Breast epithelium (tissue), 4 donors: ENCODE measurements at regions not wholly inside any gene's neighbourhood (a gene's known extent, or its start where the extent isn't known, plus 50 kb on each side); places are given as distances from the start of the nearest gene placed in this dataset.

ENCODE experiments used
- DNase-seq, 2 donors: peaks; one replicate each; pipeline ENCODE4 v3.0.0-alpha.2; 2019; ENCODE audit warnings: low spot score in 2 of 2
- H3K27ac ChIP-seq, 2 donors: fragments of 200-600 bp; sonication (generic) in 1 of 2; one replicate each; pipeline ENCODE4 v1.5.1; 2016 to 2019; ENCODE audit warnings: mild to moderate bottlenecking in 1 of 2
- H3K27me3 ChIP-seq, 2 donors: fragments of 200-600 bp; sonication (generic) in 1 of 2; one replicate each; pipeline versions ENCODE4 v1.5.1 to v1.6.0; 2017 to 2019; ENCODE audit warnings: control low read depth in 1 of 2, mild to moderate bottlenecking in 1 of 2
- H3K36me3 ChIP-seq: fragments of 200-600 bp; one replicate; pipeline ENCODE4 v1.5.1; 2019
- H3K4me1 ChIP-seq, 2 donors: fragments of 200-600 bp; sonication (generic); one replicate each; pipeline ENCODE4 v1.5.1; 2016 to 2019; ENCODE audit warnings: control low read depth in 1 of 2
- H3K4me3 ChIP-seq, 3 donors: fragments of 200-600 bp; sonication (generic); 1 replicate in 2 of 3; 2 replicates in 1 of 3; pipeline ENCODE4 v1.5.1; 2016 to 2019; ENCODE audit warnings: mild to moderate bottlenecking in 3 of 3, moderate library complexity in 2 of 3
- H3K9me3 ChIP-seq, 2 donors: fragments of 200-600 bp; sonication (generic) in 1 of 2; one replicate each; pipeline ENCODE4 v1.5.1; 2016 to 2019; ENCODE audit warnings: control low read depth in 1 of 2
- POLR2A ChIP-seq: fragments of 450-650 bp; IDR thresholded peaks from one replicate; pipeline ENCODE4 v1.6.1; 2016; ENCODE audit warnings: antibody characterized with exemption, mild to moderate bottlenecking, moderate library complexity
- POLR2AphosphoS5 ChIP-seq, 3 donors: sonication (generic); formaldehyde crosslinking; IDR thresholded peaks; one replicate each; pipeline ENCODE4 v1.6.1; 2017; ENCODE audit warnings: antibody characterized with exemption in 3 of 3
- intact Hi-C: fragments of 100-400 bp; cut with DNase I; formaldehyde crosslinking; loops from one replicate; pipeline ENCODE4 v1.15.1; 2023; ENCODE audit warnings: low total_unique reads
- TF ChIP-seq, protein P1 (sequence below), 3 donors: fragments of 450-650 bp; IDR thresholded peaks; one replicate each; pipeline ENCODE4 v1.5.1; 2016 to 2017; ENCODE audit warnings: antibody characterized with exemption in 3 of 3, mild to moderate bottlenecking in 3 of 3, moderate library complexity in 3 of 3

DNA sequence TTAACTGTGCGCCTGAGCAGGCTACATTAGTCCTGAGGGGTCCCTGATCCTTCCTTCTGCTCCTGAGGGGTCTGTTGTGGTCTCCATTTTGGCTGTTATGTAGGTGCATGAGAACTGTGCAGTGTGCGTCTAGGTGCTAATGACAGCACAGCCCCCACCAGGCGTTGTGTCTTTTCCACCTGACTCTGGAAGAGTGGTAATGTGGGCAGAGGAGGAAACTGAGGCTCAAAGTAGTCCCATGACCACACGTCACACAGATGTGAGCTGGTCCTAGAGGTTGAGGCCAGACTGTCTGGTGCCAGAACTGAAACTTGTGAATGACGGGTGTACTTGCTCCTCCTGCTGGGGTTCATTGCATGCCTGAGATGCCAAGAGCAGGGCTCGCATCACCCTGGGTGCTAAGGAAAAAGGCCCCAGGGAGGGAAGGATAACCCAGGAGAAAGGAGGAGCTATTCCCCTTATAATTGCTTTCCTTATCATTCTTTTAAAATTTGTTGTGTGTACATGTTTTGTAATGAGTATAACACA is 111.8 kb downstream of the SLC25A47 start:
- Histone ChIP-seq H3K27ac (no peak overlapping the region), H3K4me3 (no peak overlapping the region), H3K27me3 (no peaks in the 10 kb centered on the region), H3K36me3 (no peaks in the 10 kb centered on the region), H3K4me1 (peaks cover 0 to 17% of the 10 kb centered on the region in 2 donors), H3K9me3 (no peaks in the 10 kb centered on the region)
- DNase-seq = no peak
- TF ChIP-seq POLR2A = no peak
- no peak for TF ChIP-seq POLR2AphosphoS5 (IDR thresholded peaks at IDR 0.05)
- TF ChIP-seq, protein P1, sequence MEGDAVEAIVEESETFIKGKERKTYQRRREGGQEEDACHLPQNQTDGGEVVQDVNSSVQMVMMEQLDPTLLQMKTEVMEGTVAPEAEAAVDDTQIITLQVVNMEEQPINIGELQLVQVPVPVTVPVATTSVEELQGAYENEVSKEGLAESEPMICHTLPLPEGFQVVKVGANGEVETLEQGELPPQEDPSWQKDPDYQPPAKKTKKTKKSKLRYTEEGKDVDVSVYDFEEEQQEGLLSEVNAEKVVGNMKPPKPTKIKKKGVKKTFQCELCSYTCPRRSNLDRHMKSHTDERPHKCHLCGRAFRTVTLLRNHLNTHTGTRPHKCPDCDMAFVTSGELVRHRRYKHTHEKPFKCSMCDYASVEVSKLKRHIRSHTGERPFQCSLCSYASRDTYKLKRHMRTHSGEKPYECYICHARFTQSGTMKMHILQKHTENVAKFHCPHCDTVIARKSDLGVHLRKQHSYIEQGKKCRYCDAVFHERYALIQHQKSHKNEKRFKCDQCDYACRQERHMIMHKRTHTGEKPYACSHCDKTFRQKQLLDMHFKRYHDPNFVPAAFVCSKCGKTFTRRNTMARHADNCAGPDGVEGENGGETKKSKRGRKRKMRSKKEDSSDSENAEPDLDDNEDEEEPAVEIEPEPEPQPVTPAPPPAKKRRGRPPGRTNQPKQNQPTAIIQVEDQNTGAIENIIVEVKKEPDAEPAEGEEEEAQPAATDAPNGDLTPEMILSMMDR (IDR thresholded peaks at IDR 0.05) = no peak
- intact Hi-C loops = no loop called here

DNA sequence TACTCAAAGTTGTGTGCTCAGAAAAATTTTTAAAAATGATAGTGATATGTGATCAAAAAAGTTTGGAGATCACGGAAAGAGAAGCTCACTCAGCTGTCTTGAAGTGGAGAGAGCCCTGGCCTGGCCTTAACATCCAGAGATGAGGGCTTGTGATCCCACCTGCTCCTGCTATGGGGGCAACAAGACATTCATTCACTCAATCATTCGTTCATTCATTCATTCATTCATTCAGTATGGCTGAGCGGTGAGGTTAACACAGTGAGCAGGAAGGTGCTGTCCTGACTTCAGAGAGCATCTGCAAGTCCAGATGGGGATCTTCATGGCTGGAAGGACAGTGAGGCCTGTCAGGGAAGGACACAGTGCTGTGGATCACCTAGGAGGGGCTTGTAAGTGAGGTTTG is 112.3 kb downstream of the SLC25A47 start:
- intact Hi-C loops = no loop called here
- Histone ChIP-seq H3K4me1 (peaks cover 0 to 17% of the 10 kb centered on the region in 2 donors), H3K27ac (no peak overlapping the region), H3K9me3 (no peaks in the 10 kb centered on the region), H3K36me3 (no peaks in the 10 kb centered on the region), H3K4me3 (no peak overlapping the region), H3K27me3 (no peaks in the 10 kb centered on the region)
- TF ChIP-seq POLR2AphosphoS5 (IDR thresholded peaks at IDR 0.05) (no peak), POLR2A (no peak)
- no peak for DNase-seq

GRCh38 chr14:100436745-100437406 is 113.7 kb downstream of the SLC25A47 start:
- H3K27me3 ChIP-seq = no peaks in the 10 kb centered on the region
- TF ChIP-seq POLR2AphosphoS5 (IDR thresholded peaks at IDR 0.05) (no peak), POLR2A (no peak)
- TF ChIP-seq, protein P1 (IDR thresholded peaks at IDR 0.05) = no peak
- H3K4me3 ChIP-seq = no peak overlapping the region
- H3K4me1 ChIP-seq = peaks cover 0 to 17% of the 10 kb centered on the region in 2 donors
- intact Hi-C loops = no loop called here
- H3K27ac ChIP-seq = peak overlapping the region in 1 of 2 donors; percentile 29
- H3K9me3 ChIP-seq = no peaks in the 10 kb centered on the region
- DNase-seq = no peak
- H3K36me3 ChIP-seq = no peaks in the 10 kb centered on the region

DNA sequence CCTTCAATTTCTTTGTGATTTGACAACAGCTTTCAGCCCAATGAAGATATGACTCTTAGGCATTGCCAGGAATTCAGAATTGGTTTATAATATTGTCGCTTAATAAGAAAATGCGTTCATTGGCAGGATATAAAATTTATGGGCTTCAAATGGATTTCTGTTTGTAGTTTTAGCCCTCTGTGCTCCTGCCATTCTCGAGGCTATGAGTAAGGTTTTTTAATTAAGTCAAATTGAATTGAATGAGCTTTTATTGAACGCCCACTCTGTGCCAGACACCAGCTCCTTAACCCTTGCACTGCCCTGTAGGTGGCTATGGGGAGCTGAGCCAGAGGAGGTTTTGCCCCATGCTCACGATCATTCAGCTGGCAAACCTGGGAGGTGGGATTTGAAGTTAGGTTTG is 115.1 kb downstream of the SLC25A47 start:
- Histone ChIP-seq H3K4me1 (peaks cover 0 to 17% of the 10 kb centered on the region in 2 donors), H3K27ac (peak overlapping the region; percentile 79 to 80), H3K4me3 (no peak overlapping the region), H3K27me3 (no peaks in the 10 kb centered on the region), H3K9me3 (no peaks in the 10 kb centered on the region), H3K36me3 (no peaks in the 10 kb centered on the region)
- intact Hi-C loops = no loop called here
- DNase-seq = no peak
- TF ChIP-seq POLR2AphosphoS5 (IDR thresholded peaks at IDR 0.05) (no peak), POLR2A (no peak)
- TF ChIP-seq, protein P1 (IDR thresholded peaks at IDR 0.05) = no peak

- TF ChIP-seq POLR2A = no peak
- TF ChIP-seq, protein P1 (IDR thresholded peaks at IDR 0.05) = no peak
- no peak for TF ChIP-seq POLR2AphosphoS5 (IDR thresholded peaks at IDR 0.05)
- Histone ChIP-seq H3K36me3 (no peaks in the 10 kb centered on the region), H3K4me1 (peaks cover 0 to 17% of the 10 kb centered on the region in 2 donors), H3K27ac (peak overlapping the region; percentile 79 to 80), H3K9me3 (no peaks in the 10 kb centered on the region), H3K4me3 (no peak overlapping the region), H3K27me3 (no peaks in the 10 kb centered on the region)
- intact Hi-C loops = no loop called here
- peak in 1 of 2 donors; percentile 82 for DNase-seq
Observed at GRCh38 chr14:100438678-100439592, 115.8 kb downstream of the SLC25A47 start.
